ENCODE measurements at regions not wholly inside any gene's neighbourhood (a gene's known extent, or its start where the extent isn't known, plus 50 kb on each side); places are given as distances from the start of the nearest gene placed in this dataset.

GRCh38 chr4:71243091-71243833 lies 95.6 kb upstream of the SLC4A4 start:
- no peak for DNase-seq

GRCh38 chr4:71247706-71248105 lies 91.1 kb upstream of the SLC4A4 start:
- no peak for DNase-seq

GRCh38 chr4:71251261-71251660 lies 87.6 kb upstream of the SLC4A4 start:
- no peak for DNase-seq

- DNase-seq, result no peak
These were observed 85.3 kb upstream of the SLC4A4 start for GRCh38 chr4:71253545-71253944.

GRCh38 chr4:71254451-71255012 lies 84.3 kb upstream of the SLC4A4 start:
- no peak for DNase-seq

- DNase-seq, result no peak
These were observed 82.8 kb upstream of the SLC4A4 start for GRCh38 chr4:71255976-71256375.

- no peak for DNase-seq
These were observed 81.1 kb upstream of the SLC4A4 start for GRCh38 chr4:71257761-71258160.

GRCh38 chr4:71258323-71258722 lies 80.5 kb upstream of the SLC4A4 start:
- no peak for DNase-seq

- no peak for DNase-seq
These were observed 79.5 kb upstream of the SLC4A4 start for GRCh38 chr4:71259280-71259679.

GRCh38 chr4:71259911-71260331 lies 78.9 kb upstream of the SLC4A4 start:
- DNase-seq, result no peak

GRCh38 chr4:71260544-71260943 lies 78.3 kb upstream of the SLC4A4 start:
- DNase-seq, result no peak

- DNase-seq, result no peak
These were observed 77.8 kb upstream of the SLC4A4 start for GRCh38 chr4:71261001-71261400.

- DNase-seq, result no peak
These were observed 77.1 kb upstream of the SLC4A4 start for GRCh38 chr4:71261633-71262121.

GRCh38 chr4:71262161-71262560 lies 76.7 kb upstream of the SLC4A4 start:
- DNase-seq, result no peak

GRCh38 chr4:71266090-71266794 lies 72.6 kb upstream of the SLC4A4 start:
- DNase-seq, result no peak

GRCh38 chr4:71267244-71267643 lies 71.6 kb upstream of the SLC4A4 start:
- DNase-seq, result no peak

GRCh38 chr4:71268166-71268565 lies 70.7 kb upstream of the SLC4A4 start:
- no peak for DNase-seq

GRCh38 chr4:71269233-71269632 lies 69.6 kb upstream of the SLC4A4 start:
- DNase-seq, result no peak

- no peak for DNase-seq
These were observed 67.9 kb upstream of the SLC4A4 start for GRCh38 chr4:71270901-71271300.

- DNase-seq, result no peak
These were observed 65.8 kb upstream of the SLC4A4 start for GRCh38 chr4:71272976-71273375.

GRCh38 chr4:71275004-71275403 lies 63.8 kb upstream of the SLC4A4 start:
- DNase-seq, result no peak

GRCh38 chr4:71275570-71275969 lies 63.2 kb upstream of the SLC4A4 start:
- DNase-seq, result no peak

GRCh38 chr4:71277353-71277752 lies 61.5 kb upstream of the SLC4A4 start:
- no peak for DNase-seq

- DNase-seq, result no peak
These were observed 55.1 kb upstream of the SLC4A4 start for GRCh38 chr4:71283642-71284257.
